NCI-H460 (cell line): ENCODE measurements at regions not wholly inside any gene's neighbourhood (a gene's known extent, or its start where the extent isn't known, plus 50 kb on each side); places are given as distances from the start of the nearest gene placed in this dataset.

Source experiments
- DNase-seq: peaks from one replicate; pipeline ENCODE4 v3.0.0-alpha.2; 2016; ENCODE audit warnings: low read depth; ENCODE audit errors: extremely low read depth

DNA sequence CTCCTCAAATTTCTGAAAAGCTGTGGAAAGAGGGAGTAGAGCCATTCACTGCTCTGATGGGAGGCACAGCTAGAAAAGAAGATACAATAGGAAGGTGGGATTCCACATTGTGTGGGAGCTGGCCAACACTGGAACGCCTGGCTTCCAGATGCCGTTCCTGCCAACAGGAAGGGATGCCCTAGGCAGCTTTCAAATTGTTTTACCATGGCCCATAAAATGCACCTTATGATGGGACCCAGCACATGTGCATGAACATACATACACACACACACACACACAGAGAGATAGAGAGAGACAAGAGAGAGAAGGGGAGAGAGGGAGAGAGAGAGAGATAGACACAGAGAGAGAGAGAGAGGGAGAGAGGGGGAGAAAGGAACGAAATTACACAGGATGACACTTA is 86.1 kb upstream of the BZW1 start:
- DNase-seq: no peak

DNA sequence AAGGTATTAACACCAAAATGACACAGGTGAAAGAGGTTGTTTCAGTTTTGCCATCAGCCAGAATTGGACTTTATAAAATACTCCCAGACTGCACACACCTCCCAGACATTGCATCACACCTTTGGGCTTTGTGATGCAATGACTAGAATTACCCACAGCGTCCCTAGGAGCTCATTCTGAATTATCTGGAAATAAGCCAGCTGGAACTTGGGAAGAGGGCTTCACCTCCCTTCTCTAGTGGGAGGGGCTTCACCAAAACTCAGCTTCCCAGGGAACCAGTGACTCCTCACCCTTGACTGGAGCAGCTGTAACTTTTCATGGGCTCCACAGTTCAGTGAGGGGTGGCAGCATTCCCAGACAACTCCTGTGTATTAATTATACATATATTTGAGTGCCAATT is 83.1 kb upstream of the BZW1 start:
- DNase-seq: no peak

DNA sequence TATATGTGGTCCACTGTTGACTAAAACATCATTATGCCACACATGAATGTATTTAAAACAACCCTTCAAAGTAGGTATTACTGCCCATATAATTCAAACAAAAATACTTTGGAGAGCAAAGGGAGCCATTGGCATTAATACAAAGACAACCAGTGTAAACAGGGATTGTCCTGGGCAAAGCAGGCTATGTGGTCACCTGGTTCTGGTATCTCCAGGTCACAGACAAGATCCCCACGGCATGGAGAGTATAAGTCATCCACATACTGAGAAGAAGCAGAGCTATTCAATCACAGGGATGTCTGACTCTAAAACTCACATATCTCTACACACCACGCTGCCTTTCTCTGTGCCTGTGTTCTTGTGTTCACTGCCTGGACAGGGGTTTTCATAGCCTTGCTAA is 81.4 kb upstream of the BZW1 start:
- DNase-seq: no peak

DNA sequence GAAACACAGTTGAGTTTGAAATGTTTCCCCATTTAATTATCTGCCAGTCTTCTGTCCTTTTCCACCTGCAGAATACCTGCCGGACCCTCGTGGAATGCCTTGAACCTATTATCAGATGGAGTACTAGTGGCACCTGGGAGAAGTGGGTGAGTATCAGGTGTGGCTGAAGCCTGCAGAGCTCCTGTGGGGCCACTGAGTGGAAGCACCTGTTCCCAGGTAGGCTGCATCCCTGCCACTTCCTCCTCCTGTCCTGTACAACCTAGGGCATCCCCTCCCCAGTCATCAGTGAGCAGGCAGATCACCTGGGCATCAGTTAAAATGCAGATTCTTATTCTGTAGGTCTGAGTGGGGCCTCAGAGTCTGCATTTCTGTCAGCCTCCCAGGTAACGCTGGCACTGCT is 80.8 kb upstream of the BZW1 start:
- DNase-seq: no peak

DNA sequence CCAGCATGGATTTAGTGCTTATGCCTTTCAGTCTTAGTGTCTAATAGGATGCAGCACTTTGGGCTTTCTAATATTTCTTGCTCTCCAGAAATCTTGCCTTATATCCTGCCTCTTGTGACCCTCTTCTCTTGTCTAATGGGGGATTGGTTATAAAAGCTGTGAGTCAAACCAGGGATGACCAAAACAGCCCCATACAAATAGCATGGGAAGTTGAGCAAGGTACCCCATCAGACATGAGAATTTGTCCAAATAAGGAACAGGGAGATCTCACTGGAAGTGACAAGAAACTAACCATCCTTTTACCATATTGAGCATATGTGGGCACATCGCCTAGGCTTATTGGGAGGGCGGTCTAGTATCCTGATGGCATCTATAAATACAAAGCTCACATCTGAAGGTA is 78.8 kb upstream of the BZW1 start:
- DNase-seq: no peak

DNA sequence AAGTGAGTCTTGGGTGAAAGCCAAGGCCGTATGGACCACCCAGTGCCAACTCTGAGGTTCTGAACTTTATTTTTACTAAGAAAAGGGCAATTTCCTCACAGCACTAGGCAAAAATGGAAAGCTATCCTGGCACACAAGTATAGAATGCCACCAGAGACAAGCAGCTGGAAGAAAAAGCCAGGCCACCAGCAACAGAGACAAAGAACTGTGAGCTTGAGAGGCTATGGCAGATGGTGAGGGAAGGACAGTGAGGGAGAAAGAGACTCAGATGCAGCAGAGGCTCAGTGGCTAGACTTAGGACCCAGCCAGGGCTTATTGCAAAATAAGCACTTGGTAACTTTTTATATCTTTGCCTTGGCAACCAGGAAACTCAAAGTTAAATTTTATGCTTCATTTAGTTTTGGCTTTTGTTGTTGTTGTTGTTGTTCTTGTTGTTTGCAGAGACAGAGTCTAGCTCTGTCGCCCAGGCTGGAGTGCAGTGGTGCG is 78.0 kb upstream of the BZW1 start:
- no peak for DNase-seq

DNA sequence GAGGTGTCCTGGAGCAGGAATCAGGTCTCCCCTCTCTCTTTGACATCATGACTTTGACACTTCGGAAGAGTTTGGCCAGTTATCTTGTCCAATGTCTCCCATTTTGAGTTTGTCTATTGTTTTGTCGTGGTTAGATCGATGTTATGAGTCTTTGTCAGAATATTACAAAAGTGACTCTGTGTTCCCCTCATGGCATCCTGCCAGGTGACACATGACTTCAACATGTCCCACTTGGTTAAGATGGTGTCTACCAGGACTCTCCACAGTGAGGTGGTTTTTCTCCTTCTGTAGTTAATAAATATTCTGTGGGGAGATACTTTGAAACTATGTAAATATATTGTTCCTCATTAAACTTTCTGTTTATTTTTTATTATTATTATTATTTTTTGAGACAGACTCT is 76.6 kb upstream of the BZW1 start:
- no peak for DNase-seq

DNA sequence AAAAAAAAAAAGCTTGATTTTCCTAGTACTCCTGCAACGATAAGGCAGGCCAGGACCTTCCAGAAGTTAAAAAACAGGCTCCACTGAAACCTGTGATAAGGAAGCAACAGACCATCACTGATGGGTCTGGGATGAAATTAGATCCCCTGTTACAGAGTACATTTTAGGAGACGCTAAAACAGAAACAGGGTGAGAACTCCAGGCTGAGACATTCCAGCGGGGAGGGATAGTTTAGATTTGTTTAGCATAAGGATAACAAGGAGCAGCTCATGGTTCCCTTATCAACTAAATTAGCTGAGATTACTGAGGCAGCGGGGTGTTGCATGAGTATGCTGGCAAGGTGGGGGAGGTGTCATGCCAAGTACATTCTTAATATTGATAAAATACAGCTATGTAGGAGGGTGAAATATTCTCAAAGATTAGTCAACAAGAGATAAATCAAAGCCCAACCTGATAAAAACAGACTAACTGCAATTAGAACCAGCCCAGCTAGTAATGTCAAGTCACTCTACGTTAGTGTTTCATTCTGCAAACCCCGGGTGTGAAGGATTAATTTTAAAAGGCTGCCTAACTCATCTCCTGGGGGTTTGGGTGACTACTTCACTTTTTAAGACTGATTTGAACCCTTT is 75.0 kb upstream of the BZW1 start:
- no peak for DNase-seq

DNA sequence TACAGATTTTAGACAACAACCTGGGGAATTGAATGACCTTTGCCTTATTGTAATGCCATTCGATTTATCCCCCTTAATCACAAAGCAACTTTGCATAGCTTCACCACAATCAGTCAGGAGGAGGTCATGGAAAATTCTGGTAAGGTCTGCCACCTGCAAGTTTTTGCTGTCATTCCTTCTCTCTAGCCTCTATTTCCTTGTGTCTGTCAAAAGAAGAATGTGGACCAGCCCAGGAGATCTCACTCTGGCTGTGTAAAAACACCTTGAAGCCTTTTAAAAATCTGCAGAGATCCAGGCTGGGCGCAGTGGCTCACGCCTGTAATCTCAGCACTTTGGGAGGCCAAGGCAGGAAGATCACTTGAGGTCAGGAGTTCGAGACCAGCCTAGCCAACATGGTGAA is 74.1 kb upstream of the BZW1 start:
- DNase-seq: no peak

DNA sequence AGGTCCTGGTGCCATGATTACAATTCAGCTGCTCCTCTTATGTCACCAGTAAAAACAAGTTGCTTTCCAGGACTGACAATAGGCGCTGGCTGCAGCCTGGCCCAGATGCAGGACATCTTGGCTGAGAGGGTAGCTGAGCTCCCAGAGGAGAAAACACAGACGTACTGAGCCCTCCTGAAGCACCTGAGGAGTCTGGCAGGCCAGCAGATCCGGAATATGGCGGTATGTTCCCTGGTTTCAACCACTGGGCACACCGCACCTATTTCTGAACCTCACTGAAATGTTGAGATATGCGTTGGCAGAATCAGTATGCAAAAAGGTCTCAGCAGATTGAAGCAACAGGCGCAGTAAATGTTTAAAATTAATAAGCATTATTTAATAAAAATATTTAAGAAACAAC is 73.1 kb upstream of the BZW1 start:
- DNase-seq: no peak

DNA sequence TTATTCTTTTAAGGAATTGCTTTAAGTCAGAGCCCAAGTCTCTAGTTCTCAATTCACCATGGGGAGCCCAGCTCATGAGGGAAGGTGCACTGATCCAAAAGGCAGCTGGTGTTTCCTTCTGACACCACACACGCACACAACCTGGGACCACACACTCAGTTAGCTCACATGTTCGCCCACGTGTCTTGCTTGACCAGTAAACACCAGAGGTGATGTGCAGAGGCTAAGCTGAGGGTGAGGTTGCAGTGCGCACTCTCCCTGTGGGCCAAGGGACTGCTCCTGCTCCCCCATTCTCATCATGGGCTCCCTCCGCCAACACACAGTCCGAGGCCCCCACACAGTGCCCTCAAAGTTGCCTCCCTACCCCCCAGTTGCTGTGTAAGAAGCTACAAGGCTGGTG is 70.8 kb upstream of the BZW1 start:
- DNase-seq: no peak

DNA sequence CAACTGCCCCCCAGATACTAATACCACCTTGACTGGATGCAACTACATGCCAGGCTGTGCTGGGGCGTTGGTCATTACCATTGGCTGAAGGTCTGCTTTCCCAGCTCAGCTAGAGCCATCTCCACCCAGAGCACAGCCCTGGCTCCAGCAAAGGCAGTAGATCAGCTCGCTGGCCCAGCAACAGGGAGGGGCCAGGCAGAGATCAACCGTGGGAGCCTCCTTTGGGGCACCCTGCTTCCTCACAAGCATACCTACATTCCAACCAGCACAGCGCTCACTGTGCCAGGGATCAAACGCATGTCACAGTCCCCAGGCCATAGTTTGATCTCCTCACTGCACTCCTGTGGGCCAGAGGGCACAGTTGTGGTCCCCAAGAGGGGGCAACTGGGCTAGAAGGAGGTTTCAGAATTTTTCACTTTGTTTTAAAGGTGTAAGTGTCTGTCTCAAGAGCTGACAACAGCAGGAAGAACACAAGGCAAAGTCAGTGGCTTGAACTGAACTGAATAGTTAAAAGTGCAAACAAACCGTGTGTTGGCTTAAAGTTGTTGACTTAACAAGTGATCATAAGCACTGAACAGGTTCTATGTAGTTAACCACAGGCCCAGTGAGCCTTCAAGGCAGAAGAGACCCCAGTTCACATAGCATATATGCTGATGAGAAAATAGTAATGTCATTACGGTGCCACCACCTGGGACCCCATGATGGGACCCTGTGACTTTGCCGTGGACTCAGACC is 70.1 kb upstream of the BZW1 start:
- DNase-seq: no peak

DNA sequence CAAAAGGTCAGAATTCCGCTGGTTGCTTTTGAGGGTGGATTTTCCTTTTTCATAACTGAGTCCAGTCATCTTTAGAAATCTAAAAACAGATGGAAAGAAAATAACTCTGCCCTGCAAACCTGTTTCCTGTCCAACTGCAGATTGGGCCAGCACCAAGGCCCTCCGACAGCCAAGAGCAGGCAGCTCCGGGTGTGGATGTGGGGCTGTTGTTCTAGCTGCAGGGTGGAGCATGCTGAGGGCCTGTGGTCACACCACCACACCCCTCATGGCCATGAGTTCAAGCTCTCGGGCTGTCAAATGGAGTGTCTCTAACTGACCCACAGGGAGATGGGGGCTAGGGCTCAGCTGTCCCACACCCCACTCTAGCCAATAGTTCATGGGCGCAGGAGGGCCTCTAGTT is 69.3 kb upstream of the BZW1 start:
- no peak for DNase-seq

DNA sequence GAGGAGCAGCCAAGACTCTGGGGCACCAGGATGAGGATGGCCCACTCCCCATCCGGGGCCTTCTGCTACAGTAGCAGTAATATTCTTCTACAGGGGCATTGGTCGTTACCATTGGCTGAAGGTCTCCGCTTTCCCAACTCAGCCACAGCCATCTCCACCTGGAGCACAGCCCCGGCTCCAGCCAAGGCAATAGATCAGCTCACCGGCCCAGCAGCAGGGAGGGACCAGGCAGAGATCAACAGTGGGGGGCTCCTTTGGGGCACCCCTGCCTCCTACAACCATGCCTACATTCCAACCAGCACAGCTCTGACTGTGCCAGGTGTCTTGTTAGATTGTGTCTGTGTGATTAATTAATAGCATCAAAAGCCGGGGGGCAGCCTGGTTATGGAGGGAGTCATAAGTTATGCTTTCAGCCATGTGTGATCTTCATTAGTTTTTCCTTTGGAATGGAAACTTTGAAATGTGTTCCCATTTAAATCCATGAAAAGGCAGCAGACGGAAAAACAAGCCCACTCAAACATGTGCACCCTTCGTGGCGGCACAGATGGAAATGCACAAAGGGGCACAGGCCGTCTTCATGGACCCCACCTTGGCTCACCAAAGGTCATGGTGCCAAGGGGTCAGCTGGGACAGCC is 68.6 kb upstream of the BZW1 start:
- no peak for DNase-seq

DNA sequence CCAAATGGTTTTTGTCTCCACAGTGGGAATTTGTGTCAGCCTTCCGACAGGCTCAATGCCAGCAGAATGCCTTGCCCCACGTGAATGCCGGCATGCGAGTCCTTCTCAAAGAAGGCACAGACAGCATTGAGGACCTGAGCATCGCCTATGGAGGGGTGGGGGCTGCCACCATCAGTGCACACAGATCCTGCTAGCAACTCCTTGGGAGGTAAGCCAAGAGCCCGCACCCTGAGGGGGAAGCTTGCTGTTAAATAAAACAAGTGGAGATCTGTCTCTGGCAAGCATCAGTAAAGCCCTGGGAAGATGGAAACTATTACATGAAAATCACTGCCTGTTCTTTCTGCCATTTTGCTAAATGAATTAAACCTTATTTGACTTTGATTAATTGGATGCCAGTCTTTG is 67.5 kb upstream of the BZW1 start:
- DNase-seq: no peak

DNA sequence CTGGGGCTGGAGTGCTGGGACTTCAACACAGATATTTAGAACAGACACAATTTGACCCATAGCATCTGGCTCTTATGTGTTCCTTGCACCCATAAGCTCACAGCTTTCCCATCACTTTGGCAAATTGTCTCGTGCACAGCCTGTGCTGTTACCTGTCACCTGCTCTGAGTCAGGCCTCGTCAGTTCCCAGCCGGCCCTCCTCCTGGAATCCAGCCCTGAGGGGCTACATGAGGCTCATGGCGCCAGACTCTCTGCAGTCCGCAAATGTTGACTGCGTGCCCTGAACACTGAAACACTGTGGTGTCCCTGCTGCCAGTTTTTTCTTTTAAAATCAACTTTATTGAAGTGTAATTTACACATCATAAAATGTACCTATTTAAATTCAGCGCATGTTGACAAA is 65.4 kb upstream of the BZW1 start:
- no peak for DNase-seq

DNA sequence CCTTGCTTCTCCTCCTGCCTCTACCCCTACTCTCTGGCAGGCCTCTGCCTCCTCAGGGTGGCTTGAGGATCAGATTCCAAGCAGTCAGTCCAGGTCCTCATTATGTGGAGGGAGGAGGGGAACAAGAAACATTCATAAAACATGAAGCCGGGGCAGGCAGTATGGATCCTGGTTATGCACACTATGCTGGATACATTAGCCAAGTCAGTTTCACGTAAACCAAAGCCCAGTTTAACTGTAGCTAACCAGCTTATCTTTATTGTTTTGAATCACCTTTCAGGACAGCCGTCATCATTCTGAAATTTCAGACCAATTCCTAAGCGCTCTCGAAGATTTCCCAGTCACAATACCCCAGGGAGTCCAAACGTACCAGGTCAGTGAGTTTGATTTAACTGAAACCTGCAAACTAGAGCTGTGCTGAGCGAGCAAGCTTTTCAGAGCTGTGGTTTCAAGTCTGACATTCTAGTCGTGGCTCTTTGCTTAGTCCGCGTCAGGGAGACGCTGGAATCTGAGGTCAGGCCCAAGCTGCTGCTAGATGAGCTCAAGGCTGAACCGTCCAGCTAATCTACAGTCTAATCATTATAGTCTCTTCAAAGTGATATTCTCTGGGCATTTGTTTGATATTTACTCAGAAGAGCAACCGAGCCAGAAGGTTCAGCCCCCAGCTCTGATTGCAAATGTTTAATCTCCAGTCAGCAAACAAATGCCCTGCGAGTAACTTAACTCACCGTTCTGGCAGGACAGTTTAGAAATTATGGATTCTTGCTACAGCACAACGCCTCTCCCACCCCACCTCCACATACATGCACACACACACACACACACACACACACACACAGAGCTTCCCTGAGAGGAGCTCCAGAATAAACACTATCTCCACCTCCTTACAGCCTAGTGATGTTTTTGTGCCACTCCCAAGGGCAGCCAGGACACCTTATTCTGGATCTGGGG is 63.8 kb upstream of the BZW1 start:
- DNase-seq: peak; percentile 21

DNA sequence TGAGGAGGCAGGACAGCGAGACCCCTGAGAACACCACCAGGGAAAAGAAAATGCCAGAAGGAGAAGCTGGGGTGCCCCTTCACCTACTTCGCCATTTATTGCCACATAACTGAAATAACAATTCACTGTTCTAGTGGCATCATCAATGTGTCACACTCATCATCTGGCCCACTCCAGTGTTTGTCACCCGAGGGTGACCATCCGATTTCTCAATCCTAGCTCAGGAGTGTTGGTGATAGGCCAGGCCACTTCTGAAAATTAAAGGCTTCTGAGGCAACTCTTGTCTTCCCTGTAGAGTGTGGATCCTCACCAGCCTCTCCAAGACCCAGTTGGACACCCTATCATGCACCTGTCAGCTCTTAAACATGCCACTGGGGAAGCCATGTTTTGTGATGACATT is 62.9 kb upstream of the BZW1 start:
- no peak for DNase-seq

DNA sequence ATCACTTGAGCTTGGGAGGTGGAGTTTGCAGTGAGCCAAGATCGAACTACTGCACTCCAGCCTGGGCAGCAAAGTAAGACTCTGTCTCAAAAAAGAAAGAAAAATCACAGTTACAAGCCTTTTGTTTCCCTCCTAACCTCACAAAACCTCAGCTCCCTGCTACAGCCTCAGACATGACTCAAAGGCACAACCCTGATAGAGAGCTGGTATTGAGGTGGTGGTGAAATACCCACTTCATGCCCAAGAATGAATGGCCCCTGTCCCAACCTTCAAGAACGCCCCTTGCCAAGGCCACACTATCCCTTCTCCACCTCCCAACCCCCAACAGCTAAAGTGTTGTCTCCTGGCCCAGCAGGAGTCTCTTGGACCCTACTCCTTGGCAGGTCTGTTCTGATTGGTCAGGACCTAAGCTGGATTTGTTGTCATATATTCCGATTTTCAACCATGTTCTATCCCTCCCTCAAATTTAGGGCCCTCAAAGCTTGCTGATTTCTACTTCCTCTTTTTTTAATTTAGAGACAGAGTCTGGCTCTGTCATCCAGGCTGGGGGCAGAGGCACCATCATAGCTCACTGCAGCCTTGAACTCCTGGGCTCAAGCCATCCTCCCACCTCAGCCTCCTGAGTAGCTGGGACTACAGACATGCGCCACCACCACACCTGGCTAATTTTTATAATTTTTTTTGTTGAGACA is 61.9 kb upstream of the BZW1 start:
- DNase-seq: no peak

DNA sequence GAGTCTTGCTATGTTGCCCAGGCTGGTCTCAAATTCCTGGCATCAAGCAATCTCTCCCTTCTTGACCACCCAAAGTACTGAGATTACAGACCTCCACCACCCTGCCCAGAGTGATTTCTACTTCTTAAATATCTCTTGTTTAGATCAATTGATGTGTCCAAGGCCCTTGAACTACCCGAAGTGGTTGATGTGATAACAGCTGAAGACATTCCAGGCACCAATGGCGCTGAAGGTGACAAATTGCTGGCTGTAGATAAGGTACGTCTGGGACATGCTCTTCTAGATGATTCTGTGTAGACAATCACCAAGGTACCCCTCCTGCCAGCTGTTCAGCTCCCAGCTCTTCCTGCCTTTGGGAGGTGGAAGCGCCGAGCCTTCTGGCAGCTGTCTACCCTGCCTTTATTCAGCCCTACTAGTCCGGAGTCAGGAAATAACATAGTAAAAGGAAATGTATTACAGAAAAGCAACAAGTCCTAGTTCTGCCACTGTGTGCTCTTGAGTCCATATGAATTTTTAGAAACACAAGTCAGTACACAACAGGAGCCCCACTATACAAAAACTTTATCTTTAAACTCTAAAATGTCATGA is 61.3 kb upstream of the BZW1 start:
- DNase-seq: no peak
